ENCODE measurements at regions not wholly inside any gene's neighbourhood (a gene's known extent, or its start where the extent isn't known, plus 50 kb on each side); places are given as distances from the start of the nearest gene placed in this dataset.

- no peak for DNase-seq
These were observed 289.7 kb downstream of the CDK5RAP2 start for GRCh38 chr9:120289990-120290975.

GRCh38 chr9:120289098-120289497 is 290.9 kb downstream of the CDK5RAP2 start:
- no peak for DNase-seq

GRCh38 chr9:120286530-120286929 is 293.4 kb downstream of the CDK5RAP2 start:
- no peak for DNase-seq

GRCh38 chr9:120284821-120285220 is 295.1 kb downstream of the CDK5RAP2 start:
- DNase-seq = no peak

DNA sequence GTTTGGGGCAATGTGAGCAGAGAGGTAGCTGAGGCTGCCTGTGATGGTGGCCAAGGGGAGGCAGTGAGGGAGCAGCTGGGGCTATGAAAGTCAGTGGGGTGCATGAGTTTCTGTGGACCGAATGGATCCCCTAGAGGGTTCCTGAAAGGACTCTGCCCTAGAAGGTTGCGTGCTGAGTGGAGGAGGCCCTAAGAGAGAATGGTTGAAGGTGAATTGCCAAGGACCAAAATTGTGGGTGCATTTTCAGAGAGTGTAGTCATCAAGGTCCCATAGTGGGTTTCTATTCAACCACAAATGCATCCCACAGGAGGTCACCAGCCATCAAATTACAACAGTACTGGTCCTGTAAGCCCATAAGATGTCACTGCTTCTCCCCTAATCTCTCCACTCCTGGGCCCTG is 298.3 kb downstream of the CDK5RAP2 start:
- no peak for DNase-seq

GRCh38 chr9:120267929-120268328 is 312.0 kb downstream of the CDK5RAP2 start:
- DNase-seq = no peak

GRCh38 chr9:120265791-120266190 is 314.2 kb downstream of the CDK5RAP2 start:
- DNase-seq = no peak

DNA sequence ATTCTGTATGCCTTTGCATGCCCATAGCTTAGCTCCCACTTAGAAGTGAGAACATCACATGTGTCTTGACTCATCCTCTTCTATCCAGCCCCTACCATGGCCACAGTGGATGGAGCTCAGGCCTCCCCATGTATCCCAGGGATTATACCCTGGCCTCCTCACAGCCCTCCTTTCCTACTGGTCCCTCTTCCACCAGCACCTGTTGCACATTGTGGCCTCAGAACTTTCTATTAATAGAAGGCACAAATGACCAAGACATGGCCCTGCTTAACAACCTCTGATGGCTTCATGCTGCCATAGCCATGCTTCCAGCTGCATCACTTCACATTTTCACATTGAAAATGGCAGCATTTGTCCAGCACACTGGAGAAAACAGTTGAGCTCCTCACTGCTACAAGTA is 315.4 kb downstream of the CDK5RAP2 start:
- no peak for DNase-seq

DNA sequence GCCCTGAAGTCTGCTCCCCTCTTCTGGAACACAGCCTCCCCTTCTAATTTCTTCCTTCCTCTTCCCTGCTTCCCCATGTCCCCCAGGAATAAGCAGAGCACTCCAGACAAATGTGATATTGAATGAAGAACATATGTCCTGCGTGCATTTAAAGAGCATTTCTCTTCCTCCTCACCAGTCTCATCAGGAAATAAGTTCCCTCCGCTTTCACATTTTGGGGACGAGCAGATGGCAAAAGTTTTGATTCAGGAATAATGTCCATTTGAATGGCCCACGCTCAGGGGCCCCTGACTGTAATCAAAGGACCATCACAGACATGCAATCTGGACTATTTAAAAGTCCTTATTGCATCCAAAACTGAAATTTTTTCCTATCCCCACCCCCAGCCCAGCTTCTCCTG is 316.1 kb downstream of the CDK5RAP2 start:
- DNase-seq = no peak

DNA sequence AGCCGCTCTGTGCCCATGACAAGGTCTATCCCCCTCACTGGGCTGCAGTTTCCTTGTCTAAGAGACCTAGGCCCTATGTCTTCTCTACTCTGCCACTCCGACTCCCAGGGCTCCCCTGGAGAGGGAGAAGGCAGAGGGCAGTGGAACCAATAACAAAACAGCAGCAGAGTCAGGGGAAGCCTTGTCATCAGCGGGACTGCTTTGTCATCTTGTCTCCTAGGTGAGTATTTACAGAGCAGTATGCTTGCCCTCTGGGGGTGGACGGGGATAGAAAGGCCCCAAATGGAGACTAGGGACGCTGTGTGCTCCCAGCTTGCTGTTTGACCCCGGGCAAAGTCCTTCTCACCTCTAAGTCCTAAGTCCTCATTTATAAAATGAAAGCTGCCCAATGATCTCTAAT is 318.5 kb downstream of the CDK5RAP2 start:
- no peak for DNase-seq

GRCh38 chr9:120259100-120259499 is 320.9 kb downstream of the CDK5RAP2 start:
- DNase-seq = no peak

DNA sequence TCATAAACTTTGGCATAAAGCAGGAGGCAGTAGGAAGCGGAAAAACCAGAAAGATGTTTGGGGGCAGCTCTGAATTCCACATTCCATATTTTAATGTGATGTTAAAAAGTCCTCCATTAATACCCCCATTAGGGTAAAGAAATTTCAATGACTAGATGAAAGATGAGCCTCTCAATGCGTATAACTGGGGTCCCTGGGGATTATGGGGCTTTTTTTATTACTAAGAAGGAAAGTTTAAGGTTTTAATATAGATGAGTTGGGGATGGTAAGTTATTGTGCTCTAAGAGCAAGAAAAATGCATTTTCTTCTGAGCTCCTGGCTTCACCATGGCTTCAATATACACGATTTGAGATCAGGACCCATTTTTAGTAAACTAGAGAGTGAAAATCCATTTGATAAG is 321.9 kb downstream of the CDK5RAP2 start:
- no peak for DNase-seq

DNA sequence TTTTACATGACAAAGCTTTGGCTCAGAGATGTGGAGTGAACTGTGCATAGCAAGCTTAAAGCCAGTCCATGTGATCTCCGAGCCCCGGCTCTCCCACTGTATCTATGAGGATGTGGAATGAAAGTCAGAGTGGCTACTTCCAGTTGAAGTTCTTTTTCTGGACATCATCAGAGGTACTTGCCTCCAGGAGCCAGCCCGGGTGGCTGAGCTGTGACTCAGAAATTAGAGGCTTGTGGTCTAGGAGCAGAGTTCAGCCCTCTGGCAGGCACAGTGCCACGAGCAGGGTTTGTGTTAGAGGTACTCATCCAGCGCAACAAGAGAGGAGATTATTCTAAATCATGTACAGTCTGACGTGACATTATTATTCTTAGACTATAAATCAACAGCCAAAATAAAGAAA is 322.5 kb downstream of the CDK5RAP2 start:
- DNase-seq = no peak

DNA sequence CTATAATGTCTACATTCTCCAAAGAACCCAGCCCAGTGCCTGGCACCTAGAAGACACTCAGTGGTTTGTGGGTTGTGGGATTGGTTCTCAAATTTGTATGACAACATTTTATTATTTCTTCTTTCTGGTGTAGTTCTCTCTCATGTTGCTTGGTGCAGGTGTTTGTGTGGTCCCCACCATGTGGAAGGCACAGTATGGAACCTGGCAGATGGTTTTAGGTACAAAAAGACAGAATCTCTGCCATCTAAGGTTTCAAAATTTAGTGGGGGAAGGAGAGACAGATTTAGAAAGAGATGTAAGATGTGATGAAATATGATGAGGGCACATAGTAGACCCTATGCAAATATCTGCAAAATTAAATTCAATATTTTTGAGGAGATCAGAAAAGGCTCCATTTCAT is 323.8 kb downstream of the CDK5RAP2 start:
- no peak for DNase-seq

- no peak for DNase-seq
These were observed 327.7 kb downstream of the CDK5RAP2 start for GRCh38 chr9:120252248-120252647.

DNA sequence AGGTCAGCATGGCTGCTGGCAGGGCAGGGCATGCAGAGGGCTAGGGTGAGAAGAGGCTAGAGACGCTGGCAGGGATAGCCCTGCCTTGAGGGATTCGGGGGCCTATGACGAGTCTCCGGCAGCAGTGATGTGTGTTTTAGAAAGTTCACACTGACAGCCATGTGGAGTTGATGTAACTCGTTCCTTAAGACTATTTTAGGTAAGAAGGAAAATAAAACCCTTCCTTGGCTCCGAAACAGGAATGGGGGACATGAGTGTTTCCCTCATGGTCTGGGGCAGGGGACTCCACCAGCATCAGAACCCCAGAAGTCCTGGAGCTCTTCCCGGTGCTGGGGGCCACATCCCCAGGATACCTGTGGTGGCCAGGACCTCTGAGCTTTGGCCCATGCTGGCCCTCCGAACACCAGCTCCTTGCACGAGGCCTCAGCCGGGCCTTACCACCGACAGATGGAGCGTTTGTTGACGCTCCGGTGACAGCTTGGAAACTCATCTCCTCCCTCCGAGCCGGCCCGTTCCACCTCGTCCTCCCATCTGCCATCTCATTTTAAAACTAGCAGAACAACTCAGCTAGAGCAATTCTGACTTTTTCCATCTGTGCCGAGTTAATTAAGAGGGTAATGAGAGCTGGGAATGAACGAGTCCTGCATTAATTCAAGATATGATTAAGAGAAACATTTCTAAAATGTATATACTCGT is 337.7 kb downstream of the CDK5RAP2 start:
- no peak for DNase-seq

- DNase-seq = no peak
These were observed 343.4 kb downstream of the CDK5RAP2 start for GRCh38 chr9:120236596-120236995.

DNA sequence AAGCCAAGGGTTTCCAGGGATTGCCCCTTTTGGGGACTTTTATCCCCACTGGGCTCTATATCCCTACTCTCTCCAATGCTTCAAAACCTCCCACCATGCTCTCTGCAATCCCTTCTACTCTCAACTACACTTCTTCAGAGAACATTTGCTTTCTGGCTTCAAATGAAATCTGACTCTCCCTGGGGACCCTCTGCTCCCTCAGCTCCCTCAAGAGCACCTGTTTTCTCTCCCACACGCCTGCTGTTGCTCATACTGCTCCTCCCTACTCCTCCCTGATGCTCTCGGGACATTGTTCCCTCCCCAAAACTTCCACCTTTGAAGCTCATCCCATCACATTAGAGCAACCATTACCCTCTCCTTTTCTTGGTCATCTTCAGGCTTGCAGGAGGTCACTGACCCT is 344.9 kb downstream of the CDK5RAP2 start:
- no peak for DNase-seq

GRCh38 chr9:120230227-120230626 is 349.7 kb downstream of the CDK5RAP2 start:
- DNase-seq = no peak

GRCh38 chr9:120221844-120222243 is 358.1 kb downstream of the CDK5RAP2 start:
- DNase-seq = no peak

GRCh38 chr9:120214332-120214731 is 365.6 kb downstream of the CDK5RAP2 start:
- no peak for DNase-seq

DNA sequence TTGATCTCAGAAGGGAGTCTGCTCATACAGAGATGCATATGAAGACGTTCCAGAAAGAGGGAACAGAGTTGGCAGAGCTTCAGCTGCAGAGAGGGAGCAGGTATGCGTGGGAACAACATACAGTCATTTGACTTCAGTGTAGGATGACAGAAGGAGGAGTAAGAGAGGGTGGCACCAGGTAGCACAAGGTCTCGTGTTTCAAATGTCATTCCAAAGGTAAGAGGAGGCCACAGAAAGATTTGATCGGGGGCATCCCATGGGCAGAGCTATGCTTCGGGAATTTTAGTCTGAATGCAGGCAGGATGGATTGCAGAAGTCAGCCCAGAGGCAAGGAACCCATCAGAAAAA is 367.1 kb downstream of the CDK5RAP2 start:
- DNase-seq = no peak

DNA sequence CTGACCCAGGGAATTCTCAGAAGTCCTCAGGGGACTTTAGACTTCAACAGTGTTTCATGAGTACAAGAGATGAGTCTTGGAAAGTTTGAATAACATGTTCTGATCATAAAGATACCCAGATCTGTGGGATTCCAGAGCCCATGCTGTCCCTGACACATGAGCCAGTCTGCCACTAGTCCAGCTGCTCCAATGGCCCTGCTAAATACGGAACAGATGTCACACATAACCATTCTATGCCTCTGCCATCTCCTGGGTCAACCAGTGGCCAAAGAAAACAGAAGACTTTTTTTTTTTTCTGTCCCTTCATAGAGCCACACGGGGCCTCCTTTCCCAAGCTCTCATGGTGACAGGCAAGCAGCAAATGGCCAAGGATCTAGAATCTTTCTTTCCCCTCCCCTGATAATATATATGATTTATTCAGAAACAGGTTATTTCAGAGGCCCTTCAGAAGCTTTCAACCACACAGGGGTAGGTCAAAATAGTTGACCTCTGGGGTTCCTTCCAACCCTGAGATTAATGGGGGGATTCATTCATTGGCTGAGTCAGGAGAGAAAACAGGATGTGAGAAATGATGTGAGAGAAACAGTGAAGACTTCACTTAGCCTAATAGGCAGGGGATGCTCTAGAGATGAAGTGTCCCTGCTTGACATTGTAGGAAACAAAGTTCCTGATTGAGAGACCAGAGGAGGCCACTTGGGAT is 367.7 kb downstream of the CDK5RAP2 start:
- no peak for DNase-seq

DNA sequence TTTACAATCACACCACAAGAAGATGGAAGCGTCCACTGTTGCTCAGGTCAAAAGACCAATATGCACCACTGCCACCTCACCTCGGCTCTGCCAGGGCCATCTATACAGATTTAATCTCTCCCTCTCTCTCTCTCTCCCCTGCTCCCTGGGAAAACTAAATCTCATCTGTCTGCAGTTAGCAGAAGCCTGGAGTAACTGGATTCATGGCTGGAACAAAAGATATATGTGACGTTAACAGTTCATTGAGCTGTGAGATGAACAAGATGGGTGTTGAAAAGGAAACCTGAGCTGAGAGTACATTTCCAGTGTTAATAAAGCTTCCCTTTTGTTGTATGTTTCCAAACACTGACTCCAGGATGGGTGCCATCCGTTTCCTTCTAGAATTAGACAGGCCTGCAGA is 369.7 kb downstream of the CDK5RAP2 start:
- DNase-seq = no peak

Measured in suppressor macrophage treated with lipopolysaccharide for 4 hours (primary cell).